HT1080 (cell line): ENCODE measurements at regions not wholly inside any gene's neighbourhood (a gene's known extent, or its start where the extent isn't known, plus 50 kb on each side); places are given as distances from the start of the nearest gene placed in this dataset.
"Not testable (repeated sequence)": the region's sequence is repeated elsewhere in the genome, so short reads cannot be mapped to it uniquely, and the experiment has no call there.

Experiments
- DNase-seq: peaks from one replicate; pipeline ENCODE4 v3.0.0-alpha.2; 2015; ENCODE audit warnings: low read depth

- no peak for DNase-seq
These were observed 342.7 kb downstream of the GPD2 start for GRCh38 chr2:156778916-156779315.

- no peak for DNase-seq
These were observed 343.4 kb downstream of the GPD2 start for GRCh38 chr2:156779416-156780120.

- DNase-seq, result not testable (repeated sequence)
These were observed 345.5 kb downstream of the GPD2 start for GRCh38 chr2:156781677-156782076.

- no peak for DNase-seq
These were observed 348.0 kb downstream of the GPD2 start for GRCh38 chr2:156784020-156784701.

GRCh38 chr2:156787517-156787916 lies 351.3 kb downstream of the GPD2 start:
- DNase-seq, result no peak

GRCh38 chr2:156790343-156791037 lies 354.3 kb downstream of the GPD2 start:
- no peak for DNase-seq

- no peak for DNase-seq
These were observed 356.2 kb downstream of the GPD2 start for GRCh38 chr2:156792242-156792840.

GRCh38 chr2:156797832-156798231 lies 361.7 kb downstream of the GPD2 start:
- DNase-seq, result no peak

- no peak for DNase-seq
These were observed 364.0 kb downstream of the GPD2 start for GRCh38 chr2:156800065-156800653.

GRCh38 chr2:156800781-156801361 lies 364.7 kb downstream of the GPD2 start:
- DNase-seq, result no peak

GRCh38 chr2:156803243-156803642 lies 367.1 kb downstream of the GPD2 start:
- DNase-seq, result no peak

- no peak for DNase-seq
These were observed 367.8 kb downstream of the GPD2 start for GRCh38 chr2:156803967-156804366.

GRCh38 chr2:156810094-156810493 lies 373.9 kb downstream of the GPD2 start:
- DNase-seq, result no peak

GRCh38 chr2:156812496-156812895 lies 376.3 kb downstream of the GPD2 start:
- no peak for DNase-seq

GRCh38 chr2:156817430-156817829 lies 381.3 kb downstream of the GPD2 start:
- no peak for DNase-seq

GRCh38 chr2:156818221-156818620 lies 382.0 kb downstream of the GPD2 start:
- DNase-seq, result no peak

GRCh38 chr2:156818944-156819343 lies 382.8 kb downstream of the GPD2 start:
- no peak for DNase-seq

- DNase-seq, result peak; percentile 69
These were observed 390.3 kb downstream of the GPD2 start for GRCh38 chr2:156826341-156826933.

GRCh38 chr2:156834431-156834830 lies 398.3 kb downstream of the GPD2 start:
- DNase-seq, result no peak

- DNase-seq, result no peak
These were observed 401.6 kb downstream of the GPD2 start for GRCh38 chr2:156837635-156838370.
